ENCODE measurements at regions not wholly inside any gene's neighbourhood (a gene's known extent, or its start where the extent isn't known, plus 50 kb on each side); places are given as distances from the start of the nearest gene placed in this dataset.
A peak's percentile ranks its signal among the peaks of the same experiment; 100 is the strongest.
"Not testable (repeated sequence)": the region's sequence is repeated elsewhere in the genome, so short reads cannot be mapped to it uniquely, and the experiment has no call there.

- DNase-seq = no peak
Measured at GRCh38 chr5:130939059-130939458, 226.0 kb downstream of the HINT1 start.

- no peak for DNase-seq
Measured at GRCh38 chr5:130937046-130937445, 228.0 kb downstream of the HINT1 start.

- no peak for DNase-seq
Measured at GRCh38 chr5:130923543-130924124, 241.4 kb downstream of the HINT1 start.

- DNase-seq = no peak
Measured at GRCh38 chr5:130912088-130912487, 253.0 kb downstream of the HINT1 start.

- DNase-seq = no peak
Measured at GRCh38 chr5:130908186-130908585, 256.9 kb downstream of the HINT1 start.

GRCh38 chr5:130897537-130898195 lies 267.4 kb downstream of the HINT1 start:
- DNase-seq = peak; percentile 49

- DNase-seq = not testable (repeated sequence)
Measured at GRCh38 chr5:130897181-130897536, 267.9 kb downstream of the HINT1 start.

- DNase-seq = no peak
Measured at GRCh38 chr5:130896636-130897035, 268.4 kb downstream of the HINT1 start.

- DNase-seq = no peak
Measured at GRCh38 chr5:130893006-130893405, 272.1 kb downstream of the HINT1 start.

- no peak for DNase-seq
Measured at GRCh38 chr5:130890610-130891009, 274.4 kb downstream of the HINT1 start.

GRCh38 chr5:130885691-130886090 lies 279.4 kb downstream of the HINT1 start:
- no peak for DNase-seq

GRCh38 chr5:130885027-130885426 lies 280.0 kb downstream of the HINT1 start:
- no peak for DNase-seq

GRCh38 chr5:130884023-130884422 lies 281.0 kb downstream of the HINT1 start:
- DNase-seq = no peak

GRCh38 chr5:130875656-130876055 lies 289.4 kb downstream of the HINT1 start:
- DNase-seq = no peak

- no peak for DNase-seq
Measured at GRCh38 chr5:130874861-130875417, 290.1 kb downstream of the HINT1 start.

- peak; percentile 0 for DNase-seq
Measured at GRCh38 chr5:130871346-130872086, 293.5 kb downstream of the HINT1 start.

- no peak for DNase-seq
Measured at GRCh38 chr5:130870691-130871090, 294.4 kb downstream of the HINT1 start.

- no peak for DNase-seq
Measured at GRCh38 chr5:130868186-130868840, 296.7 kb downstream of the HINT1 start.

GRCh38 chr5:130845049-130845765 lies 319.8 kb downstream of the HINT1 start:
- DNase-seq = no peak

- peak; percentile 6 for DNase-seq
Measured at GRCh38 chr5:130836729-130837649, 328.1 kb downstream of the HINT1 start.

GRCh38 chr5:130817598-130818384 lies 347.3 kb downstream of the HINT1 start:
- not testable (repeated sequence) for DNase-seq
